Transverse colon (tissue), 4 donors: ENCODE measurements at regions not wholly inside any gene's neighbourhood (a gene's known extent, or its start where the extent isn't known, plus 50 kb on each side); places are given as distances from the start of the nearest gene placed in this dataset.

Experiments
- DNase-seq: peaks from one replicate; pipeline ENCODE4 v3.0.0-alpha.2; 2019
- H3K27ac ChIP-seq, 4 donors: fragments of 200-600 bp; sonication (generic); 2 replicates each; pipeline ENCODE4 v1.5.1; 2016 to 2018; ENCODE audit warnings: inconsistent platforms in 4 of 4
- H3K27me3 ChIP-seq: fragments of 200-600 bp; sonication (generic); 2 replicates; pipeline ENCODE4 v1.5.1; 2017; ENCODE audit warnings: inconsistent platforms
- H3K36me3 ChIP-seq, 4 donors: fragments of 200-600 bp; sonication (generic); 2 replicates each; pipeline ENCODE4 v1.5.1; 2017 to 2019; ENCODE audit warnings: inconsistent platforms in 4 of 4
- H3K4me1 ChIP-seq, 4 donors: fragments of 200-600 bp; sonication (generic); 2 replicates each; pipeline ENCODE4 v1.5.1; 2017 to 2020; ENCODE audit warnings: inconsistent platforms in 4 of 4
- H3K4me3 ChIP-seq, 4 donors: fragments of 200-600 bp; sonication (generic); 1 replicate in 1 of 4; 2 replicates in 3 of 4; pipeline versions ENCODE4 v1.5.1 to v1.6.1; 2017 to 2019; ENCODE audit warnings: inconsistent platforms in 4 of 4
- H3K9me3 ChIP-seq, 2 donors: fragments of 200-600 bp; sonication (generic); 2 replicates each; pipeline ENCODE4 v1.5.1; 2017 to 2019; ENCODE audit warnings: inconsistent platforms in 2 of 2
- EP300 ChIP-seq: sonication (generic); formaldehyde crosslinking; IDR thresholded peaks from one replicate; pipeline ENCODE4 v1.6.1; 2017; ENCODE audit warnings: antibody characterized with exemption, low read depth
- POLR2A ChIP-seq: fragments of 450-650 bp; IDR thresholded peaks from one replicate; pipeline ENCODE4 v1.6.1; 2016; ENCODE audit warnings: antibody characterized with exemption, mild to moderate bottlenecking, moderate library complexity
- POLR2AphosphoS5 ChIP-seq, 3 donors: sonication (generic); formaldehyde crosslinking; IDR thresholded peaks; one replicate each; pipeline ENCODE4 v1.6.1; 2016; ENCODE audit warnings: antibody characterized with exemption in 3 of 3
- WGBS, 2 donors: methylation state at CpG; one replicate each; pipeline ENCODE4 v1.1.5; 2018; ENCODE audit warnings: low coverage in 1 of 2; 5-methylcytosine and 5-hydroxymethylcytosine counted together
- in situ Hi-C, 4 donors: fragments of 200-750 bp; cut with MboI; loops; one replicate each; pipeline versions ENCODE4 v1.15.0 to v1.15.1; 2017; ENCODE audit warnings: low sequenced_read_pairs in 3 of 4, low pct_ligation_motif_present in 1 of 4, low pct_unique_long_range_greater_than_20kb in 1 of 4
- intact Hi-C: fragments of 100-400 bp; cut with DNase I; formaldehyde crosslinking; loops from one replicate; pipeline ENCODE4 v1.15.1; 2023; ENCODE audit warnings: low total_unique reads
- TF ChIP-seq, protein P1 (sequence below), 5 experiments: fragments of 200-600 bp in 3 of 5; fragments of 450-650 bp in 2 of 5; sonication (generic) in 3 of 5; IDR thresholded peaks; 1 replicate in 2 of 5; 2 replicates in 3 of 5; pipeline ENCODE4 v1.5.1; 2016 to 2017; ENCODE audit warnings: antibody characterized with exemption in 5 of 5, inconsistent platforms in 3 of 5, mild to moderate bottlenecking in 2 of 5, moderate library complexity in 1 of 5

DNA sequence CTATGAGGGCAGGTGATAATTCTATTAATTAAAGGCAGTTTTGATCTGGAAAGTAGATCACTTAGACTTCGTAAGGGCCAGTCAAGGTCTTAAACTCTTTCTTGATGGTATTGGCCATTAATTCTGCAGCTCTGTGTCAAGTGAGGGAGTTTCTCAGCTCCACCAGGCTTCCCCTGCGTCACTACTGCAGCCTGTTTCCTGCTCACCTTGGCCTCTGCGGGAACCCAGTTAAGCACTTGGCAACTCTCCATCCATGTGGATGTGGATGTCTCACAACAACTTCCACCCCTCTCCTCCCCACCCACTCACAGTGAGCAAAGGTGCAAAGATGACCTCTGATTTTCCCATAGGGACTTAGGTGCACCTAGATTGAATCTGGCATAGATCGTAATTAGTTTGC, 191.6 kb downstream of the PLK2 start:
- H3K4me1 ChIP-seq, result no peaks in the 10 kb centered on the region
- no peaks in the 10 kb centered on the region for H3K36me3 ChIP-seq
- H3K9me3 ChIP-seq, result no peaks in the 10 kb centered on the region
- in situ Hi-C loops (no loop called here), intact Hi-C loops (no loop called here)
- H3K27me3 ChIP-seq, result no peaks in the 10 kb centered on the region
- WGBS, 2 donors, result 79 to 90% methylated on average over 2 to 4 of the region's 4 CpGs
- DNase-seq, result no peak
- H3K4me3 ChIP-seq, result no peak overlapping the region
- no peak for TF ChIP-seq EP300
- TF ChIP-seq POLR2AphosphoS5 (IDR thresholded peaks at IDR 0.05), result no peak
- TF ChIP-seq POLR2A, result no peak
- TF ChIP-seq, protein P1, sequence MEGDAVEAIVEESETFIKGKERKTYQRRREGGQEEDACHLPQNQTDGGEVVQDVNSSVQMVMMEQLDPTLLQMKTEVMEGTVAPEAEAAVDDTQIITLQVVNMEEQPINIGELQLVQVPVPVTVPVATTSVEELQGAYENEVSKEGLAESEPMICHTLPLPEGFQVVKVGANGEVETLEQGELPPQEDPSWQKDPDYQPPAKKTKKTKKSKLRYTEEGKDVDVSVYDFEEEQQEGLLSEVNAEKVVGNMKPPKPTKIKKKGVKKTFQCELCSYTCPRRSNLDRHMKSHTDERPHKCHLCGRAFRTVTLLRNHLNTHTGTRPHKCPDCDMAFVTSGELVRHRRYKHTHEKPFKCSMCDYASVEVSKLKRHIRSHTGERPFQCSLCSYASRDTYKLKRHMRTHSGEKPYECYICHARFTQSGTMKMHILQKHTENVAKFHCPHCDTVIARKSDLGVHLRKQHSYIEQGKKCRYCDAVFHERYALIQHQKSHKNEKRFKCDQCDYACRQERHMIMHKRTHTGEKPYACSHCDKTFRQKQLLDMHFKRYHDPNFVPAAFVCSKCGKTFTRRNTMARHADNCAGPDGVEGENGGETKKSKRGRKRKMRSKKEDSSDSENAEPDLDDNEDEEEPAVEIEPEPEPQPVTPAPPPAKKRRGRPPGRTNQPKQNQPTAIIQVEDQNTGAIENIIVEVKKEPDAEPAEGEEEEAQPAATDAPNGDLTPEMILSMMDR (IDR thresholded peaks at IDR 0.05), result no peak
- no peak overlapping the region for H3K27ac ChIP-seq

DNA sequence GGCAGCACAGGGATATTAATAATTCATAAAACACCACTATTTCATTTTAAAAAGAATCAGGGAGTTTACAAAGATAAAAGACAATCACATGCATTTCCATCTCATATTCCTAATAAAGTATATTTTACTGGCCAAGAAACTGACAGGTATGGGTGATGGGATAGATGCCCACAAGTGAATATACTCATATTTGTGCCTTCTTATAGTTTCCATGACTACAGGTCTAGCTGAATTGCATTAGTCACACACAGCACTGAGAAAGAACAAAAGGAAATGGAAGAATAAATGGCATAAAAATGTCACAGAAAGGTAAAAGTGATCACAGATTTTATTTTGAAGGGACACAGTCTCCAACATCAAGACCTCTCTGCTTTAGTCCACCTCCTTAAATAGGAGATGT, 193.5 kb downstream of the PLK2 start:
- no peak overlapping the region for H3K27ac ChIP-seq
- TF ChIP-seq EP300 (no peak), POLR2AphosphoS5 (IDR thresholded peaks at IDR 0.05) (no peak), POLR2A (no peak)
- TF ChIP-seq, protein P1 (IDR thresholded peaks at IDR 0.05), result no peak
- H3K27me3 ChIP-seq, result no peaks in the 10 kb centered on the region
- no peak overlapping the region for H3K4me3 ChIP-seq
- H3K9me3 ChIP-seq, result no peaks in the 10 kb centered on the region
- in situ Hi-C loops, result no loop called here
- no peaks in the 10 kb centered on the region for H3K36me3 ChIP-seq
- H3K4me1 ChIP-seq, result peaks cover 0 to 5% (median 0%) of the 10 kb centered on the region in 4 donors
- intact Hi-C loops, result no loop called here
- no peak for DNase-seq

DNA sequence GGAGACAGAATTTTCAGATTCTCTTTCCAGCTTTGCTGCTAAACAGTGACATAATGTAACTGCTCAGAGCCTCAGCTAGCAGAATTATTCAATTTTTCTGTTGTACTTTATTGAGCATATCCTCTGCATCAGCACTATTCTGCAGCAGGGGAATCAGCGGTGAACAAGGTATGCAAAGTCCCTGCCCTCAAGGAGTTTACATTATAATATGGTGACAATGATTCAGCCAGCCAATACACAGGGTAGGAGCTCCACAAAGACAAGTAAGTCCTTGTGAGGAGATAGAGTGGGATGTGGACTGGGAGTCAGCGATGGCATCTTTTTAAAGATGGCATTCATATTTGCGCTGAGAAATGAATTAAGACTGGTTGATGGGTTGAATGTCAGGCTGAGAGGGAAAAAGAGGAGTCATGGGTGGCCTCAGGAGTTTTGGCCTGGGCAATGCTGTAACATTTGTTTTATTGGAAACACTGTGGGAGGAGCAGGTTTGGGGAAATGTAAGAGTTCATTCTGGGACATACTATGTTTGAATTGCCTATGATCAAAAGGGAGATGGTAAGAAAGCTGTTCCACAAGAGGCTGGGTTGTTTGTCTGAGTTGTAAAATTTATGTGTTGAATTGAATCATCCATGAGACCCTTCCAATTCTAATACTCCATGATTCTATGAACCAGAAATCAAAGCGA, 194.5 kb downstream of the PLK2 start:
- no peak overlapping the region for H3K27ac ChIP-seq
- TF ChIP-seq EP300, result no peak
- no peak for TF ChIP-seq POLR2A
- no peak for TF ChIP-seq POLR2AphosphoS5 (IDR thresholded peaks at IDR 0.05)
- TF ChIP-seq, protein P1 (IDR thresholded peaks at IDR 0.05), result no peak
- no peak for DNase-seq
- no peaks in the 10 kb centered on the region for H3K9me3 ChIP-seq
- H3K36me3 ChIP-seq, result no peaks in the 10 kb centered on the region
- H3K27me3 ChIP-seq, result no peaks in the 10 kb centered on the region
- H3K4me3 ChIP-seq, result no peak overlapping the region
- WGBS, 2 donors, result 92% methylated on average over 4 of the region's 4 CpGs
- in situ Hi-C loops, result no loop called here
- intact Hi-C loops, result no loop called here
- H3K4me1 ChIP-seq, result peaks cover 0 to 5% (median 0%) of the 10 kb centered on the region in 4 donors

DNA sequence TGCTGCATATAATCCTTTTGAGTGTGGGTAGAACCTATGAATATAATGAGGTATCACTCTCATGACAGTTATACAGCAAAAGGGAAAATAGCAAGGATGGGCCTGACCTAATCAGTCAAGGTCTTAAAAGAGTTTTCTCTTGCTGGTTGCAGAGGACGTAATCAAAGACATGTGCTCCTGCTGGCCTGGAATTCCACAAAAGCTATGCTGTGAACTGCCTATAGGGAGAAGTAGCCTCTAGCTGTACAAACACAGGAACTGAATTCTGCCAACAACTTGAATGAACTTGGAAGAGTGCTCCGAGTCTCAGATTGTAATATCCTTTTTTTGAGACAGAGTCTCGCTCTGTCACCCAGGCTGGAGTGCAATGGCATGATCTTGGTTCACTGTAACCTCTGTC, 195.6 kb downstream of the PLK2 start:
- Histone ChIP-seq H3K9me3 (no peaks in the 10 kb centered on the region), H3K4me1 (peaks cover 0 to 5% (median 0%) of the 10 kb centered on the region in 4 donors), H3K36me3 (no peaks in the 10 kb centered on the region), H3K4me3 (no peak overlapping the region), H3K27ac (no peak overlapping the region), H3K27me3 (no peaks in the 10 kb centered on the region)
- TF ChIP-seq POLR2A, result no peak
- TF ChIP-seq, protein P1 (IDR thresholded peaks at IDR 0.05), result no peak
- no peak for TF ChIP-seq POLR2AphosphoS5 (IDR thresholded peaks at IDR 0.05)
- no peak for TF ChIP-seq EP300
- intact Hi-C loops, result no loop called here
- DNase-seq, result no peak
- WGBS, 2 donors, result 92 to 100% methylated on average over 1 to 3 of the region's 3 CpGs
- in situ Hi-C loops, result no loop called here
